ENCODE measurements at regions not wholly inside any gene's neighbourhood (a gene's known extent, or its start where the extent isn't known, plus 50 kb on each side); places are given as distances from the start of the nearest gene placed in this dataset.

DNA sequence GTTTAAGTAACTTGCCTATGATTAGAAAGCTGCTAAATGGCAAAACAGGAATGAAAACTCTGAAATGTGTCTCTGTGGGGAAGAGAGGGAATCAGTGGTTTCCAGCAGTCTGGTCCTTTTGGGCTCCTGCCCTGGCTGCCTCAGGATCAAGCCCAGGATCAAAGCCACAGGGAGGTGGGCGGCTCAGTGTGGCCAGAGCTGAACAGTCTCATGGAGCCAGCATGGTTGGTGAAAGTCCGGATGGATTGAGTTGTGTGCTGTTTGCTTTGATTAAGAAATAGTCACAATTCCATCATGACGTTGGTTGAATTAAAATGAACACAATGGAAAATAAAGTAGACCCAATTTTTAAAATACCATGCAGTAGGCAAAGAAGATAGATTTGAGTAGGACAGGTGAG is 344.2 kb downstream of the LPIN1 start:
- no peak for TF ChIP-seq GATA3 (IDR thresholded peaks at IDR 0.05; ENCODE audit: low read depth, low read length)
- TF ChIP-seq GATA2 (IDR thresholded peaks at IDR 0.05; ENCODE audit: low read depth, low read length): no peak

Measured in SH-SY5Y (cell line).